Spleen (tissue), 11 donors: ENCODE measurements at regions not wholly inside any gene's neighbourhood (a gene's known extent, or its start where the extent isn't known, plus 50 kb on each side); places are given as distances from the start of the nearest gene placed in this dataset.

Experiments
- DNase-seq: peaks from one replicate; pipeline ENCODE4 v3.0.0-alpha.2; 2020
- H3K27ac ChIP-seq, 8 donors: fragments of 200-600 bp; sonication (generic) in 7 of 8; 1 replicate in 4 of 8; 2 replicates in 4 of 8; pipeline versions ENCODE4 v1.5.0 to v1.8.0; 2016 to 2021; ENCODE audit warnings: inconsistent platforms in 4 of 8, mild to moderate bottlenecking in 4 of 8, moderate library complexity in 1 of 8
- H3K27me3 ChIP-seq, 7 donors: fragments of 200-600 bp; sonication (generic) in 6 of 7; replicated peaks in 1 of 7; 1 replicate in 4 of 7; 2 replicates in 3 of 7; pipeline versions ENCODE4 v1.5.0 to v1.8.0; 2016 to 2021; ENCODE audit warnings: inconsistent platforms in 3 of 7, mild to moderate bottlenecking in 1 of 7
- H3K36me3 ChIP-seq, 6 donors: fragments of 200-600 bp; sonication (generic) in 5 of 6; 1 replicate in 4 of 6; 2 replicates in 2 of 6; pipeline versions ENCODE4 v1.5.0 to v1.8.0; 2016 to 2021; ENCODE audit warnings: inconsistent platforms in 2 of 6
- H3K4me1 ChIP-seq, 6 donors: fragments of 200-600 bp; sonication (generic) in 5 of 6; 1 replicate in 3 of 6; 2 replicates in 3 of 6; pipeline versions ENCODE4 v1.5.0 to v1.8.0; 2016 to 2021; ENCODE audit warnings: inconsistent platforms in 3 of 6
- H3K4me3 ChIP-seq, 8 donors: fragments of 200-600 bp; sonication (generic) in 7 of 8; 1 replicate in 4 of 8; 2 replicates in 4 of 8; pipeline versions ENCODE4 v1.5.0 to v1.8.0; 2016 to 2021; ENCODE audit warnings: inconsistent platforms in 4 of 8, mild to moderate bottlenecking in 4 of 8, moderate library complexity in 2 of 8
- H3K9me3 ChIP-seq, 8 donors: fragments of 200-600 bp; sonication (generic) in 7 of 8; 1 replicate in 4 of 8; 2 replicates in 4 of 8; pipeline versions ENCODE4 v1.5.0 to v1.8.0; 2016 to 2021; ENCODE audit warnings: inconsistent platforms in 4 of 8
- CTCF ChIP-seq, 11 experiments: fragments of 200-600 bp in 7 of 11; fragments of 450-650 bp in 4 of 11; sonication (generic) in 4 of 11; IDR thresholded peaks in 8 of 11; conservative IDR thresholded peaks in 3 of 11; 1 replicate in 7 of 11; 2 replicates in 4 of 11; pipeline versions ENCODE4 v1.4.0 to v1.8.0; 2016 to 2021; ENCODE audit warnings: antibody characterized with exemption in 11 of 11, inconsistent platforms in 4 of 11, mild to moderate bottlenecking in 1 of 11
- POLR2A ChIP-seq, 3 donors: fragments of 450-650 bp; IDR thresholded peaks; one replicate each; pipeline ENCODE4 v1.5.1; 2017; ENCODE audit warnings: antibody characterized with exemption in 3 of 3, mild to moderate bottlenecking in 1 of 3
- POLR2AphosphoS5 ChIP-seq, 3 donors: sonication (generic); formaldehyde crosslinking; IDR thresholded peaks; one replicate each; pipeline ENCODE4 v1.5.1; 2017; ENCODE audit warnings: antibody characterized with exemption in 3 of 3
- WGBS, 5 donors: extraction: QIAGEN DNeasy Blood & Tissue Kit in 3 of 5; methylation state at CpG; one replicate each; pipeline versions ENCODE4 v1.1.5 to v1.1.7; 2013 to 2018; 5-methylcytosine and 5-hydroxymethylcytosine counted together
- intact Hi-C: fragments of 100-400 bp; cut with DNase I; formaldehyde crosslinking; loops from one replicate; pipeline ENCODE4 v1.15.0; 2023; ENCODE audit warnings: low total_unique reads
- donor health status: healthy with polysubstance abuse.
- donor health status: DM: no; HTN: no; CAD: no; lungs with moderate emphysema.
- donor health status: DM: no; HTN: no; CAD: no.
- donor health status: Bipolar disorder and iron deficiency.
- donor health status: healthy.
- donor health status: DM: no; HTN: no; CAD: no.
- donor health status: DM: yes; HTN: yes; CAD: no.

- intact Hi-C loops, result no loop called here
- Histone ChIP-seq H3K27ac (no peak overlapping the region), H3K27me3 (no peaks in the 10 kb centered on the region), H3K9me3 (no peaks in the 10 kb centered on the region), H3K36me3 (no peaks in the 10 kb centered on the region), H3K4me3 (no peak overlapping the region), H3K4me1 (no peaks in the 10 kb centered on the region)
- TF ChIP-seq CTCF (IDR thresholded peaks at IDR 0.05 in 8 of 11, conservative IDR thresholded peaks at IDR 0.05 in 3 of 11), result no peak
- TF ChIP-seq POLR2A (IDR thresholded peaks at IDR 0.05), result no peak
- TF ChIP-seq POLR2AphosphoS5 (IDR thresholded peaks at IDR 0.05), result no peak
- no peak for DNase-seq
- WGBS, 5 donors, result 70 to 92% (median 72%) methylated on average over 1 of the region's 1 CpG
Observed at GRCh38 chr3:106734712-106735111, 642.5 kb upstream of the CCDC54 start.

- TF ChIP-seq POLR2A (IDR thresholded peaks at IDR 0.05), result no peak
- no peaks in the 10 kb centered on the region for H3K9me3 ChIP-seq
- DNase-seq, result no peak
- H3K4me1 ChIP-seq, result no peaks in the 10 kb centered on the region
- WGBS, 5 donors, result 84 to 100% (median 95%) methylated on average over 1 of the region's 1 CpG
- no peaks in the 10 kb centered on the region for H3K36me3 ChIP-seq
- intact Hi-C loops, result no loop called here
- no peaks in the 10 kb centered on the region for H3K27me3 ChIP-seq
- H3K27ac ChIP-seq, result no peak overlapping the region
- no peak overlapping the region for H3K4me3 ChIP-seq
Observed at GRCh38 chr3:106737265-106737664, 640.0 kb upstream of the CCDC54 start.

- Histone ChIP-seq H3K4me3 (no peak overlapping the region), H3K27ac (no peak overlapping the region), H3K4me1 (no peaks in the 10 kb centered on the region), H3K27me3 (no peaks in the 10 kb centered on the region), H3K36me3 (no peaks in the 10 kb centered on the region), H3K9me3 (no peaks in the 10 kb centered on the region)
- intact Hi-C loops, result no loop called here
- TF ChIP-seq POLR2AphosphoS5 (IDR thresholded peaks at IDR 0.05), result no peak
- no peak for TF ChIP-seq CTCF (IDR thresholded peaks at IDR 0.05 in 8 of 11, conservative IDR thresholded peaks at IDR 0.05 in 3 of 11)
- TF ChIP-seq POLR2A (IDR thresholded peaks at IDR 0.05), result no peak
- 44 to 60% (median 56%) methylated on average over 1 of the region's 1 CpG for WGBS, 5 donors
- DNase-seq, result no peak
Observed at GRCh38 chr3:106740116-106740515, 637.1 kb upstream of the CCDC54 start.

GRCh38 chr3:106745344-106746168 lies 631.7 kb upstream of the CCDC54 start:
- WGBS, 5 donors, result 75 to 83% (median 76%) methylated on average over 7 of the region's 7 CpGs
- H3K4me1 ChIP-seq, result no peaks in the 10 kb centered on the region
- no peak for DNase-seq
- H3K4me3 ChIP-seq, result no peak overlapping the region
- intact Hi-C loops, result no loop called here
- no peak overlapping the region for H3K27ac ChIP-seq
- no peaks in the 10 kb centered on the region for H3K9me3 ChIP-seq
- TF ChIP-seq POLR2A (IDR thresholded peaks at IDR 0.05) (no peak), CTCF (IDR thresholded peaks at IDR 0.05 in 8 of 11, conservative IDR thresholded peaks at IDR 0.05 in 3 of 11) (no peak), POLR2AphosphoS5 (IDR thresholded peaks at IDR 0.05) (no peak)
- H3K36me3 ChIP-seq, result no peaks in the 10 kb centered on the region
- H3K27me3 ChIP-seq, result no peaks in the 10 kb centered on the region
